ENCODE measurements at regions not wholly inside any gene's neighbourhood (a gene's known extent, or its start where the extent isn't known, plus 50 kb on each side); places are given as distances from the start of the nearest gene placed in this dataset.

DNA sequence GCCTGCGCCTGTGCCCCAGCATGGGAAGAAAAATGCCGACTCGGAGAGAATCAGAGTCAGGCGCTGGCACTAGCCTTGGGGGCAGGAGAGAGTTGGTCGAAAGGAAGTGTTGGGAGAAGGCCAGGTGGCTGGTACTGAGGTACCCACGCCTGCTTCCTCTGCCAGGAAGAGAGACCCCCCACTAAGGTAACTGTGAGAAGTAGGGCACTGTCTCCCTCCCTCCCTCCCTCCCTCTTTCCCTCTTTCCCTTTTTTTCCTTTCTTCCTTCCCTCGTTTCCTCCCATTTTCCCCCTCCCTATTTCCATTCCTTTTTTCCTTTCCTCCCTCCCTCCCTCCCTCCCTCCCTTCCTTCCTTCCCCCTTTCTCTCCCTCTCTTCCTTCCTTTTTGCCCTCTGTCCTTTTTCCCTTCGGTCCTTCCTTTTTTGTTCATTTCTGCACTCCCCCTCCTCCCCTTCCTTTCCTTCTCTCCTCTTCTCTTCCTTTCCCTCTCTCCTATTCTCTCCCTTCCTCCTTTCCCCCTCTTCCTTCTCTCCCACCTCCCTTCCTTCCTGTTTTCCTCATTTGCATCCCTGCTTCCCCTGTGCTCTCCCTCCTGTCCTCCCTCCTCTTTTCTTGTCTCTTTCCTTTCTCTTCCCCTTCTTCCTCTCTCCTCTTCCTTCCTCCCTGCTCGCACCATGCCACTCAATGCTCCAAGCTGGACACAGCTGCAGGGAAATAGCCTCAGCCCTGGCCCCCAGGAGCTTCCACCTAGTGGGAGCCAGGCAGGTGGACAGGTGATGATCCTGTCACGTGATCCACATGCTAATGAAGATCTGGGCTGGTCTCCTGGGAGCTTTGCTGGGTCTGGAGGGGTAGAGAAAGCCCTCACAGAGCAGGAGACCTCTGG lies 148.0 kb downstream of the DHX35 start:
- no peak for DNase-seq (ENCODE audit: extremely low spot score in 2 of 2)
- Histone ChIP-seq H3K4me3 (no peak overlapping the region), H3K27me3 (no peaks in the 10 kb centered on the region)

DNA sequence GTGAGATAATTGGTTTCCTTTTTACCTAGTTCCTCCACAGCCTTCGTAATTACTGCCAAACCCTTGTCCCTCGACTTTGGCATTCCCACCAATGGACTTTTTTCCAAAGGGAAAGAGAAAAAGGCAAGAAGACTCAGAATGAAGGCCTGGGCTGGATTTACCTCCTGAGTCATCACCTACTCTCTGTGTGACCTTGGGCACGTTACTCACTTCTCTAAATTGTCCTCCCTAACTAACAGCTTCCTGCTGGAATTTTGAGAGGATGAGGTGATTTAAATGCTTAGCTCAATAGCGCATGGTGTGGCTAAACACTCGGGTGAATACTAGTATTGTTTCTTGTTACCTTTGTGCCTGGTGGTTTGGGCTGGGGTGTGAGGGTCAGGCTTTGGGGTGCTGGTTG lies 146.6 kb downstream of the DHX35 start:
- no peaks in the 10 kb centered on the region for H3K36me3 ChIP-seq
- no peaks in the 10 kb centered on the region for H3K9me3 ChIP-seq
- DNase-seq (ENCODE audit: extremely low spot score in 2 of 2), result no peak
- H3K27me3 ChIP-seq, result no peaks in the 10 kb centered on the region
- no peak overlapping the region for H3K4me3 ChIP-seq
- no peak overlapping the region for H3K27ac ChIP-seq
- no peaks in the 10 kb centered on the region for H3K4me1 ChIP-seq
- intact Hi-C loops (cut with DNase I), result no loop called here
- TF ChIP-seq POLR2A (IDR thresholded peaks at IDR 0.05) (no peak), POLR2AphosphoS5 (IDR thresholded peaks at IDR 0.05; ENCODE audit: insufficient read depth in 1 of 2, low read depth in 1 of 2) (no peak)
- TF ChIP-seq, protein P1, sequence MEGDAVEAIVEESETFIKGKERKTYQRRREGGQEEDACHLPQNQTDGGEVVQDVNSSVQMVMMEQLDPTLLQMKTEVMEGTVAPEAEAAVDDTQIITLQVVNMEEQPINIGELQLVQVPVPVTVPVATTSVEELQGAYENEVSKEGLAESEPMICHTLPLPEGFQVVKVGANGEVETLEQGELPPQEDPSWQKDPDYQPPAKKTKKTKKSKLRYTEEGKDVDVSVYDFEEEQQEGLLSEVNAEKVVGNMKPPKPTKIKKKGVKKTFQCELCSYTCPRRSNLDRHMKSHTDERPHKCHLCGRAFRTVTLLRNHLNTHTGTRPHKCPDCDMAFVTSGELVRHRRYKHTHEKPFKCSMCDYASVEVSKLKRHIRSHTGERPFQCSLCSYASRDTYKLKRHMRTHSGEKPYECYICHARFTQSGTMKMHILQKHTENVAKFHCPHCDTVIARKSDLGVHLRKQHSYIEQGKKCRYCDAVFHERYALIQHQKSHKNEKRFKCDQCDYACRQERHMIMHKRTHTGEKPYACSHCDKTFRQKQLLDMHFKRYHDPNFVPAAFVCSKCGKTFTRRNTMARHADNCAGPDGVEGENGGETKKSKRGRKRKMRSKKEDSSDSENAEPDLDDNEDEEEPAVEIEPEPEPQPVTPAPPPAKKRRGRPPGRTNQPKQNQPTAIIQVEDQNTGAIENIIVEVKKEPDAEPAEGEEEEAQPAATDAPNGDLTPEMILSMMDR (IDR thresholded peaks at IDR 0.05), result no peak

More for the DNA sequence above, 148.0 kb downstream of the DHX35 start:
- intact Hi-C loops (cut with DNase I), result no loop called here
- no peaks in the 10 kb centered on the region for H3K4me1 ChIP-seq
- no peaks in the 10 kb centered on the region for H3K9me3 ChIP-seq
- no peak for TF ChIP-seq POLR2AphosphoS5 (IDR thresholded peaks at IDR 0.05; ENCODE audit: insufficient read depth in 1 of 2, low read depth in 1 of 2)
- no peaks in the 10 kb centered on the region for H3K36me3 ChIP-seq
- no peak overlapping the region for H3K27ac ChIP-seq

DNA sequence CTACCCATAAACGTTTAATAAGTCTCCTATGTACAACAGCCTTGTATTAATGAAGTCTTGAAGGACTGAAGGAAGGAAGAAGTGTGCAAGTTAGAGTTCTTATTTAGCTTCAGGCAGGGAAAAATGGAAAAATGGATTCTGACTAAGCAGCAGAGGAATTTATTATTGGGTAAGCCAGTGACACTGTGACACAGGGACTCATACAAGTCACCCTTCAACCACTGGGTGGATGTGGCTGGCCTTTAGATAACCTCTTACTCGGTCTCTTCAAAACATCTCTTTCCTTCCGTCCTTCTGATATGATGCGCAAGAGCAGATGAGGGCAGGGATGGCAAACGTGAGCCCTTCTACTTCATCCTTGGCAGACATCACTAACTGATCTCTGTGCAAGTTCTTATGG lies 145.6 kb downstream of the DHX35 start:
- Histone ChIP-seq H3K27me3 (no peaks in the 10 kb centered on the region), H3K27ac (no peak overlapping the region), H3K4me1 (no peaks in the 10 kb centered on the region), H3K4me3 (no peak overlapping the region), H3K36me3 (no peaks in the 10 kb centered on the region), H3K9me3 (no peaks in the 10 kb centered on the region)
- no peak for DNase-seq (ENCODE audit: extremely low spot score in 2 of 2)
- no peak for TF ChIP-seq POLR2AphosphoS5 (IDR thresholded peaks at IDR 0.05; ENCODE audit: insufficient read depth in 1 of 2, low read depth in 1 of 2)
- TF ChIP-seq, protein P1 (IDR thresholded peaks at IDR 0.05), result no peak
- TF ChIP-seq POLR2A (IDR thresholded peaks at IDR 0.05), result no peak
- intact Hi-C loops (cut with DNase I), result no loop called here

DNA sequence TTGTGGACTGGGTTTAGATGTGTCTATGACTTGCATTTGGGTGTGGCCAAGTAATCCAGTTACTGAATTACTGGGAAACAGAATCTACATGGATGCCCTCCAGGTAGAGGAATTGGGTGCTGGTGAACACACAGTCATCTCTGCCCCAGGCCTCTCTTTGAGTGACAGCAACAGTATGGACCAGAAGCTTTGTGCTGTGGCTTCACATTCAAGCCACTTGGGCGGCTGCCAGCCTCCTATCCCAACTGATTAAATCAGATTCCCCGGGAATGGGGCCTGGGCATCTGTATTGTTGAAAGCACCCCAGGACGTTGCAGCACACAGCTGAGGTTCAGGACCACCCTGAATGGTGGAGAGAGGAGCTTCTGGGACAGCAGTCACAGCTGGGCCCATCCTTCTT lies 144.6 kb downstream of the DHX35 start:
- H3K4me3 ChIP-seq, result no peak overlapping the region
- no peak for DNase-seq (ENCODE audit: extremely low spot score in 2 of 2)
- H3K36me3 ChIP-seq, result no peaks in the 10 kb centered on the region
- intact Hi-C loops (cut with DNase I), result no loop called here
- TF ChIP-seq POLR2AphosphoS5 (IDR thresholded peaks at IDR 0.05; ENCODE audit: insufficient read depth in 1 of 2, low read depth in 1 of 2), result no peak
- no peaks in the 10 kb centered on the region for H3K4me1 ChIP-seq
- no peak overlapping the region for H3K27ac ChIP-seq
- no peaks in the 10 kb centered on the region for H3K9me3 ChIP-seq
- no peaks in the 10 kb centered on the region for H3K27me3 ChIP-seq

DNA sequence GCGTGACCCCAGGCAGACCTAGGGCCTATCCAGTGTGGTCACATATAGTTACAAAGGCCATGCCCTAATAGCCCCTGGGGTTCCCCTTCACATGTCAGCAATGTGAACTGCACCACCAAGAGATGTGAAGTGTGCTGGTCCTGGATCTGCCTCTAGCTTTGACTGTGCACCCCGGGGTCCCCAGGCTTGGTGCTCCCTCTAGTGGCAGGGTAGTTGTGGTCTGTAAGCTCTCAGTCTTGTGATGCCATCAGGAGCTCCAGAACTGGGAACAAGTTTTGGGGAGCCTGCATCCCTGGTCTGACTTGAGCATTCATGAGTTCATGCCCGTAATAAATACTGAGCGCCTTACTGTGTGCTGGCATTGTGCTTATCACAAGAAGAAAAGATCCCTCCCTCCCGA lies 143.4 kb downstream of the DHX35 start:
- DNase-seq (ENCODE audit: extremely low spot score in 2 of 2), result no peak
- H3K27ac ChIP-seq, result no peak overlapping the region
- H3K36me3 ChIP-seq, result no peaks in the 10 kb centered on the region
- TF ChIP-seq POLR2AphosphoS5 (IDR thresholded peaks at IDR 0.05; ENCODE audit: insufficient read depth in 1 of 2, low read depth in 1 of 2) (no peak), POLR2A (IDR thresholded peaks at IDR 0.05) (no peak)
- TF ChIP-seq, protein P1 (IDR thresholded peaks at IDR 0.05), result no peak
- H3K4me3 ChIP-seq, result no peak overlapping the region
- intact Hi-C loops (cut with DNase I), result no loop called here
- H3K9me3 ChIP-seq, result no peaks in the 10 kb centered on the region
- H3K27me3 ChIP-seq, result no peaks in the 10 kb centered on the region
- H3K4me1 ChIP-seq, result no peaks in the 10 kb centered on the region

DNA sequence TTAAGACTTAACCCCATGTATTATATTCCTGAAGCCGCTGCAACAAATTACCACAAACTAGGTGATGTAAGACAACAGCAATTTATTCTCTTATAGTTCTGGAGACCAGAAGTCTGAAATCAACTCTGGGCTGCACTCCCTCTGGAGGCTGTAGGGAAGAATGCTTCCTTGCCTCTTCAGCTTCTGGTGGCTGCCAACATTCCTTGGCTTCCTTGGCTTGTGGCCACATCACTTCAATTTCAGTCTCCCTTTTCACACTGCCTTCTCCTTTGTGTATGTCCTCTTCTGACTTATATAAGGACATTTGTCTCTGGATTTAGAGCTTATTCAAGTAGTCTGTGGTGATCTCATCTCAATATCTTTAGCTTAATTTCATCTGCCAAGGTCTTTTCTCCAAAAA lies 141.6 kb downstream of the DHX35 start:
- Histone ChIP-seq H3K9me3 (no peaks in the 10 kb centered on the region), H3K36me3 (no peaks in the 10 kb centered on the region), H3K27me3 (no peaks in the 10 kb centered on the region), H3K27ac (no peak overlapping the region), H3K4me1 (no peaks in the 10 kb centered on the region), H3K4me3 (no peak overlapping the region)
- no peak for DNase-seq (ENCODE audit: extremely low spot score in 2 of 2)
- no peak for TF ChIP-seq POLR2AphosphoS5 (IDR thresholded peaks at IDR 0.05; ENCODE audit: insufficient read depth in 1 of 2, low read depth in 1 of 2)
- intact Hi-C loops (cut with DNase I), result no loop called here
